ENCODE measurements at regions not wholly inside any gene's neighbourhood (a gene's known extent, or its start where the extent isn't known, plus 50 kb on each side); places are given as distances from the start of the nearest gene placed in this dataset.

- TF ChIP-seq CTCF (IDR thresholded peaks at IDR 0.05) = no peak
- no peak for TF ChIP-seq POLR2A (IDR thresholded peaks at IDR 0.05)
Measured at GRCh38 chr4:23981328-23981727, 91.5 kb upstream of the PPARGC1A start.
